PC-3 (cell line): ENCODE measurements at regions not wholly inside any gene's neighbourhood (a gene's known extent, or its start where the extent isn't known, plus 50 kb on each side); places are given as distances from the start of the nearest gene placed in this dataset.

Experiments
- ATAC-seq: fragments of 200-7000 bp; cut with Tn5 transposase; 2 replicates; pipeline ENCODE4 v1.9.1; 2020; ENCODE audit warnings: mild to moderate bottlenecking, moderate library complexity
- BruUV-seq: library from RNA; stranded (reverse); fragments of 400-500 nt; replicated peaks from 2 replicates; lab custom pipeline; 2021; lab: Mats Ljungman, UMichigan
- CTCF ChIA-PET: fragments of 300-600 bp; sonication (Branson Sonifier 250); formaldehyde crosslinking; loops from one replicate; lab custom pipeline; 2022; ENCODE audit warnings: antibody characterized with exemption; lab: Charles Lee
- POLR2A ChIA-PET: fragments of 300-600 bp; sonication (Branson Sonifier 250); formaldehyde crosslinking; loops from one replicate; lab custom pipeline; 2022; ENCODE audit warnings: antibody characterized with exemption; ENCODE audit not compliant: unreplicated experiment; lab: Charles Lee
- DNase-seq: peaks from one replicate; pipeline ENCODE4 v3.0.0-alpha.2; 2015
- H2AFZ ChIP-seq: fragments of 300-600 bp; sonication (generic); 2 replicates; pipeline ENCODE4 v1.6.0; 2016; ENCODE audit warnings: antibody characterized with exemption, low read length
- H3F3A ChIP-seq: fragments of 300-600 bp; sonication (generic); one replicate; pipeline ENCODE4 v1.6.0; 2017; ENCODE audit warnings: antibody characterized with exemption, low read length, control low read depth, mild to moderate bottlenecking; ENCODE audit not compliant: unreplicated experiment
- H3K27ac ChIP-seq: fragments of 300-600 bp; sonication (generic); 2 replicates; pipeline ENCODE4 v1.5.1; 2016; ENCODE audit warnings: mild to moderate bottlenecking, low read length
- H3K27me3 ChIP-seq: fragments of 300-600 bp; sonication (generic); 2 replicates; pipeline ENCODE4 v1.6.1; 2016; ENCODE audit warnings: low read length, mixed read lengths
- H3K36me3 ChIP-seq: fragments of 300-600 bp; sonication (generic); 2 replicates; pipeline ENCODE4 v1.6.1; 2016; ENCODE audit warnings: low read depth, mixed run types, low read length, mixed read lengths
- H3K4me1 ChIP-seq: fragments of 300-600 bp; sonication (generic); 2 replicates; pipeline ENCODE4 v1.5.1; 2016; ENCODE audit warnings: low read length; ENCODE audit not compliant: insufficient read depth
- H3K4me2 ChIP-seq: fragments of 300-600 bp; sonication (generic); 2 replicates; pipeline ENCODE4 v1.6.0; 2016; ENCODE audit warnings: low read length
- H3K4me3 ChIP-seq: fragments of 300-600 bp; sonication (generic); 2 replicates; pipeline ENCODE4 v1.5.1; 2016; ENCODE audit warnings: mild to moderate bottlenecking, low read length, mixed read lengths
- H3K79me2 ChIP-seq: fragments of 300-600 bp; sonication (generic); 2 replicates; pipeline ENCODE4 v1.6.1; 2017; ENCODE audit warnings: low read length, mixed read lengths
- H3K9ac ChIP-seq: fragments of 300-600 bp; sonication (generic); 2 replicates; pipeline ENCODE4 v1.6.0; 2016; ENCODE audit warnings: mild to moderate bottlenecking, low read length
- H3K9me2 ChIP-seq: fragments of 300-600 bp; sonication (generic); replicated peaks from 2 replicates; pipeline ENCODE4 v1.6.1; 2016; ENCODE audit warnings: mixed run types, low read length, mixed read lengths
- H3K9me3 ChIP-seq: fragments of 300-600 bp; sonication (generic); 2 replicates; pipeline ENCODE4 v1.6.1; 2016; ENCODE audit warnings: low read length, mixed read lengths
- H4K20me1 ChIP-seq: fragments of 300-600 bp; sonication (generic); 2 replicates; pipeline ENCODE4 v1.6.1; 2016; ENCODE audit warnings: low read length, mixed read lengths
- EZH2 ChIP-seq: fragments of 300-600 bp; sonication (generic); IDR thresholded peaks from one replicate; pipeline ENCODE4 v1.6.1; 2017; ENCODE audit warnings: antibody characterized with exemption, mild to moderate bottlenecking, low read length; ENCODE audit not compliant: unreplicated experiment
- EZH2phosphoT487 ChIP-seq: fragments of 300-600 bp; sonication (generic); IDR thresholded peaks from 2 replicates; pipeline ENCODE4 v1.6.1; 2018; ENCODE audit warnings: mild to moderate bottlenecking, antibody characterized with exemption, low read length, borderline replicate concordance
- intact Hi-C: fragments of 100-400 bp; cut with micrococcal nuclease; formaldehyde crosslinking; loops from 2 replicates; pipeline ENCODE4 v1.9.0; 2023
- TF ChIP-seq, protein P1 (sequence below): fragments of 300-600 bp; sonication (generic); conservative IDR thresholded peaks from 2 replicates; pipeline ENCODE4 v1.5.1; 2017; ENCODE audit warnings: antibody characterized with exemption, low read depth, mild to moderate bottlenecking, low read length

DNA sequence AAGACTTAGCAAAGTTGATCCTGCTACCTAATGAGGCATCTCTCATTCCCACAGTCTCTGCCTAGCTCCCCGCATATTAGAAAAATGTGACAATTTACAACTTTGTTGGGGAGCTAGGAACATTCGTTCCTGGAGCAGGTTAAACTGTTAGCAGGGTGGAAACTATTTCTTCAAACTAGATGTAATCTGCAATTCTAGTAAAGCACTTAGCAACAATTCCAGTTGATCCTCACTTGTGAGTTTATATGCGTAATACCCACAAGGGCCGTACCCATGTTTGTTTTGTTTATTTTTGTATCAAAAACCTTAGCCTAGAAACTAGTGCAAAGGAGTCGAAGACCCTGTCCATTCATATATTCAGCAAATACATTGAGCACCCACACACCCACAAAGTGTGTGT, 175.8 kb upstream of the DMAC1 start:
- Histone ChIP-seq H3K9me2 (no peaks in the 10 kb centered on the region), H4K20me1 (no peaks in the 10 kb centered on the region), H3K27ac (no peak overlapping the region), H3K4me1 (no peaks in the 10 kb centered on the region), H2AFZ (no peak overlapping the region), H3K9me3 (no peaks in the 10 kb centered on the region), H3K4me3 (no peak overlapping the region), H3K79me2 (no peaks in the 10 kb centered on the region), H3K4me2 (no peak overlapping the region), H3K27me3 (no peaks in the 10 kb centered on the region), H3K9ac (no peak overlapping the region), H3F3A (no peaks in the 10 kb centered on the region), H3K36me3 (no peaks in the 10 kb centered on the region)
- DNase-seq (no peak), ATAC-seq (no peak)
- ChIA-PET POLR2A (no interaction called here), CTCF (no interaction called here)
- no TSS peak for BruUV-seq
- no peak for TF ChIP-seq EZH2
- no peak for TF ChIP-seq EZH2phosphoT487
- TF ChIP-seq, protein P1, sequence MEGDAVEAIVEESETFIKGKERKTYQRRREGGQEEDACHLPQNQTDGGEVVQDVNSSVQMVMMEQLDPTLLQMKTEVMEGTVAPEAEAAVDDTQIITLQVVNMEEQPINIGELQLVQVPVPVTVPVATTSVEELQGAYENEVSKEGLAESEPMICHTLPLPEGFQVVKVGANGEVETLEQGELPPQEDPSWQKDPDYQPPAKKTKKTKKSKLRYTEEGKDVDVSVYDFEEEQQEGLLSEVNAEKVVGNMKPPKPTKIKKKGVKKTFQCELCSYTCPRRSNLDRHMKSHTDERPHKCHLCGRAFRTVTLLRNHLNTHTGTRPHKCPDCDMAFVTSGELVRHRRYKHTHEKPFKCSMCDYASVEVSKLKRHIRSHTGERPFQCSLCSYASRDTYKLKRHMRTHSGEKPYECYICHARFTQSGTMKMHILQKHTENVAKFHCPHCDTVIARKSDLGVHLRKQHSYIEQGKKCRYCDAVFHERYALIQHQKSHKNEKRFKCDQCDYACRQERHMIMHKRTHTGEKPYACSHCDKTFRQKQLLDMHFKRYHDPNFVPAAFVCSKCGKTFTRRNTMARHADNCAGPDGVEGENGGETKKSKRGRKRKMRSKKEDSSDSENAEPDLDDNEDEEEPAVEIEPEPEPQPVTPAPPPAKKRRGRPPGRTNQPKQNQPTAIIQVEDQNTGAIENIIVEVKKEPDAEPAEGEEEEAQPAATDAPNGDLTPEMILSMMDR = no peak
- intact Hi-C loops = no loop called here

DNA sequence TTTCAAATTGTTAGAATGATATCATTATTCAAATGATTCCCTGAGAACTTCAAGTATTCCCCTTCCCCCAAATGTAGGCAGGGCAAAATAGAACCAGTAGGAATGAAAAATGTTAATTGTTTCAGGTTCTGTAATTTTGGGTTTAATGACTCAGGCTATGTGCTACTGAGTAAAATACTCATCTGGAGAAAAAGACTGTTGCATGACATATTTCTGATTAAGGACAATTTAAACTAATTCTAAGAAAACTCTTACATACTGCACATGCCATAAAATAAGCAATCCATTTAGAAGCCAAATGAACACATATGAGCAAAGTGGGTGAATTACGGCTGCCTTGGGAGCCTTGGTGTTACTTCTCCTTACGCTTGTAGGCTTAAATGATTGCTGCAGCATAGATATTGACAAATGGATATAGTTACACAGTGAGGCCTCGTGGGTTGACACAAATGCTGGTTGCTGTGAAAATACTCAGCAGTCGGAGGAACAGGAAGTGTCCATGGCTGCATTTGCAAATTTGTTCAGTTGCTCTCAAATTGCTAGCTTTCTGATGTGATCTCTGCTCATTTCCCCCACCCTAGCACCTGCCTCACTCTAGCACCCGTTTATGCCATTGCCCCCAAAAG, 174.9 kb upstream of the DMAC1 start:
- no TSS peak for BruUV-seq

DNA sequence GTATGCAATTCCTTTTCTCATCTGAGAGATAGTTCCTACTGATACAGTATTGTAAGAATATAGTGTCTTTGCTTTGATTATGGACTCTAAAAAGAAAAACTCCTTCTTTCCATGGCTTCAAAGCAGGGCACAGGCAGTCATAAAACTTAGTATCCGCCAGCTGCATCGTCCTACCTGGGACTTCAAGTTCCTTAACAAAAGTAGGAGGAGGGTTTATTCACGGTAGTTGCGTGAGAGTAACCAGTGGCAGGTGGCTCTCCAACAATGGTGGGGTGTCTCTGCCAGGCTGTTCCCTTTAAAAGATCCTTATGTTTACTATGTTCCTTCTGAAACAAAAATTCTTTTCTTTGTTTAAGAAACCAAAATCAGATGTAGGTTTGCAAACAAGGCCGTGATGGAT, 173.5 kb upstream of the DMAC1 start:
- intact Hi-C loops = no loop called here

More for the DNA sequence above, 174.9 kb upstream of the DMAC1 start:
- no peaks in the 10 kb centered on the region for H3K9me3 ChIP-seq
- H3F3A ChIP-seq = no peaks in the 10 kb centered on the region
- H3K4me3 ChIP-seq = no peak overlapping the region
- ATAC-seq (no peak), DNase-seq (no peak)
- no peaks in the 10 kb centered on the region for H4K20me1 ChIP-seq
- H3K4me2 ChIP-seq = no peak overlapping the region
- H3K36me3 ChIP-seq = no peaks in the 10 kb centered on the region
- no peak overlapping the region for H3K27ac ChIP-seq
- no peaks in the 10 kb centered on the region for H3K79me2 ChIP-seq
- no peak overlapping the region for H3K9ac ChIP-seq
- H3K9me2 ChIP-seq = no peaks in the 10 kb centered on the region
- ChIA-PET POLR2A (no interaction called here), CTCF (no interaction called here)
- no peaks in the 10 kb centered on the region for H3K4me1 ChIP-seq
- intact Hi-C loops = no loop called here
- no peaks in the 10 kb centered on the region for H3K27me3 ChIP-seq
- no peak overlapping the region for H2AFZ ChIP-seq
- TF ChIP-seq EZH2phosphoT487 (no peak), EZH2 (no peak)
- TF ChIP-seq, protein P1 = no peak

More for the DNA sequence above, 173.5 kb upstream of the DMAC1 start:
- Histone ChIP-seq H3K4me3 (no peak overlapping the region), H3K9me2 (no peaks in the 10 kb centered on the region), H3K36me3 (no peaks in the 10 kb centered on the region), H3K27ac (no peak overlapping the region), H3K27me3 (no peaks in the 10 kb centered on the region), H3K9me3 (no peaks in the 10 kb centered on the region), H3K9ac (no peak overlapping the region), H3K4me2 (no peak overlapping the region), H4K20me1 (no peaks in the 10 kb centered on the region), H2AFZ (no peak overlapping the region), H3F3A (no peaks in the 10 kb centered on the region), H3K4me1 (no peaks in the 10 kb centered on the region), H3K79me2 (no peaks in the 10 kb centered on the region)
- BruUV-seq = no TSS peak
- TF ChIP-seq EZH2phosphoT487 (no peak), EZH2 (no peak)
- TF ChIP-seq, protein P1 = no peak
- DNase-seq = no peak
- ChIA-PET CTCF (no interaction called here), POLR2A (no interaction called here)
- ATAC-seq = no peak
